Hematopoietic multipotent progenitor cell treated with erythropoietin and hydrocortisone succinate and interleukin-3 and kit ligand, for 4 days (in vitro differentiated cells): ENCODE measurements at regions not wholly inside any gene's neighbourhood (a gene's known extent, or its start where the extent isn't known, plus 50 kb on each side); places are given as distances from the start of the nearest gene placed in this dataset.
"Not testable (repeated sequence)": the region's sequence is repeated elsewhere in the genome, so short reads cannot be mapped to it uniquely, and the experiment has no call there.

Experiments used
- DNase-seq: peaks from one replicate; pipeline ENCODE4 v3.0.0-alpha.2; 2015

- DNase-seq = no peak
Measured at GRCh38 chr2:42987112-42987922, 194.9 kb upstream of the HAAO start.

- no peak for DNase-seq
Measured at GRCh38 chr2:42984617-42985016, 192.2 kb upstream of the HAAO start.

- no peak for DNase-seq
Measured at GRCh38 chr2:42984081-42984480, 191.7 kb upstream of the HAAO start.

- no peak for DNase-seq
Measured at GRCh38 chr2:42980764-42981416, 188.5 kb upstream of the HAAO start.

- no peak for DNase-seq
Measured at GRCh38 chr2:42979870-42980763, 187.7 kb upstream of the HAAO start.

- DNase-seq = no peak
Measured at GRCh38 chr2:42979416-42979869, 187.1 kb upstream of the HAAO start.

- DNase-seq = no peak
Measured at GRCh38 chr2:42978887-42979415, 186.6 kb upstream of the HAAO start.

GRCh38 chr2:42978175-42978886 lies 185.9 kb upstream of the HAAO start:
- no peak for DNase-seq

GRCh38 chr2:42977270-42978174 lies 185.1 kb upstream of the HAAO start:
- peak; percentile 74 for DNase-seq

- no peak for DNase-seq
Measured at GRCh38 chr2:42976351-42976750, 184.0 kb upstream of the HAAO start.

- DNase-seq = peak; percentile 82
Measured at GRCh38 chr2:42974721-42975717, 182.6 kb upstream of the HAAO start.

GRCh38 chr2:42974169-42974720 lies 181.9 kb upstream of the HAAO start:
- DNase-seq = peak; percentile 36

GRCh38 chr2:42973726-42974125 lies 181.3 kb upstream of the HAAO start:
- peak; percentile 42 for DNase-seq

- not testable (repeated sequence) for DNase-seq
Measured at GRCh38 chr2:42972933-42973516, 180.6 kb upstream of the HAAO start.

GRCh38 chr2:42971947-42972736 lies 179.8 kb upstream of the HAAO start:
- no peak for DNase-seq

- DNase-seq = no peak
Measured at GRCh38 chr2:42971381-42971780, 179.0 kb upstream of the HAAO start.

GRCh38 chr2:42970151-42970550 lies 177.8 kb upstream of the HAAO start:
- DNase-seq = no peak
